NCI-H2107 treated with DMSO at 0.1 percent for 48 hours (cell line): ENCODE measurements at regions not wholly inside any gene's neighbourhood (a gene's known extent, or its start where the extent isn't known, plus 50 kb on each side); places are given as distances from the start of the nearest gene placed in this dataset.
"Not testable (repeated sequence)": the region's sequence is repeated elsewhere in the genome, so short reads cannot be mapped to it uniquely, and the experiment has no call there.

Experiments
- DNase-seq: peaks from one replicate; lab custom pipeline; 2025; ENCODE audit not compliant: unreplicated experiment; lab: John Stamatoyannopoulos, UW

DNA sequence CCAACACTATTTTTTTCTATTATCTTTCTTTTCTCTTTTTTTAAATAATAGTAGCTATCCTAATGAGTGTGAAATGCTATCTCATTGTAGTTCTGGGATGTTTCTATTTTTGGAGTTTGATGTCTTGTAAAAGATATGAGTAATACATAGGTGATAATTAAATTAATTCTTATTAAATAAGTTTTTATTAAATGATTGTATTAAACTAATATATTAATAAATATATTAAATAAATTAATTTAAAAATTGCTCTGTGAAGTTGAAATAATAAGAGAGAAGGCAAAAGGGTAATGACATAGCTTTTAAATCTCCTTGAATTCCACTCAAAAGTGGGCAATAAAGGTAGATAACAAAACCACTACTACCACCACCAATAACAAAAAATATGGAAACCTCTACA is 230.2 kb upstream of the SSTR1 start:
- no peak for DNase-seq

DNA sequence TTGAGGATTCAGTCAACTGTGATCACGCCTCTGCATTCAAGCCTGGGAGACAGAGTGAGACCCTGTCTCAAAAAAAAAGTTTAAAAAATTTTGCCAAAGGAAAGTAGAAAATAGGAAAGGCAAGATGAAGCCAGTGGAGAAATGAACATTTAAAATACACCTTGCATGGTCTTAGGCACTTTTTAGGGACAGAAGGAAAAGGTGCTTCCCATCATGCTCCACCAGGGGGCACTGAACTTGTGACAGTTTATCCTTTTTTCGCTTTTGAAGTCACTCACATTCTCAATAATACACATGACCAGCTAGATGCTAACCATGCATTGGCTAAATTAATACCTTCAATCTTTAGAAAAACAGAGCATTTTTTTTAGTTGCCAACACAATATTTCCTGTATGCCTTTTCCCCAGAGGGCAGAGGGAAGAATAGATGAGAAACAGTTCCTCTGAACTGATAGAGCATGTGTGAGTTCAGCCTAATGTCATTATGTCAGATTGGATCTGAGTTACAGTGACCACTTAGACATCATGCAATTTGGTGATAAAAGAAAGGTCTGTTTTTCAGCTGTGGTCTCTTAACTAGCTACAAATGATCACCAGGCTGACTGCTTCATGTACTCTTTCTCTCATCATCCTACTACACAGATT is 221.8 kb upstream of the SSTR1 start:
- DNase-seq, result no peak

DNA sequence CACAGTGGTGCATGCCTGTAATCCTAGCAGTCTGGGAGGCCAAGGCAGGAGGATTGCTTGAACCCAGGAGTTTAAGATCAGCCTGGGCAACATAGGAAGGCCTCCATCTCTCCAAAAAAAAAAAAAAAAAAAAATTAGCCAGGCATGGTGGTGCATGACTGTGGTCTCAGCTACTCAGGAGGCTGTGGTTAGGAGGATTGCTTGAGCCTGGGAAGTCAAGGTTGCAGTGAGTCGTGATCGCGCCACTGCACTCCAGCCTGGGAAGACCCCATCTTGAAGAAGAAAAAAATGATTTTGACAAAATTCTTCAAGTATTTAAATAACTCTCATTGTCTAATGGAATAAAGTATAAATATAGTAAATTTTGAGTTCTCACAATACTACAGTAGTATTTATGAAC is 219.2 kb upstream of the SSTR1 start:
- DNase-seq, result no peak

DNA sequence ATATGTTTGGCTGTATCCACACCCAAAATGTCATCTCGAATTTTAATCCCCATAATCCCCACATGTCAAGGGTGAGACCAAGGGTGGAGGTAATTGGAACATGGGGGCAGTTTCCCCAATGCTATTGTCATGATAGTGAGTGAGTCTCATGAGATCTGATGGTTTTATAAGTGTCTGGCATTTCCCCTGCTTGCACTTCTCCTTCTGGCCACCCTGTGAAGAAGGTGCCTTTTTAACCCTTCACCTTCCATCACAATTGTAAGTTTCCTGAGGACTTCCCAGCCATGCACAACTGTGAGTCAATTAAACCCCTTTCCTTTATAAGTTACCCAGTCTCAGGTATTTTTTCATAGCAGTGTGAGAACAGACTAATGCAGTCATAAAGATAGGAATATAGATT is 216.7 kb upstream of the SSTR1 start:
- no peak for DNase-seq

DNA sequence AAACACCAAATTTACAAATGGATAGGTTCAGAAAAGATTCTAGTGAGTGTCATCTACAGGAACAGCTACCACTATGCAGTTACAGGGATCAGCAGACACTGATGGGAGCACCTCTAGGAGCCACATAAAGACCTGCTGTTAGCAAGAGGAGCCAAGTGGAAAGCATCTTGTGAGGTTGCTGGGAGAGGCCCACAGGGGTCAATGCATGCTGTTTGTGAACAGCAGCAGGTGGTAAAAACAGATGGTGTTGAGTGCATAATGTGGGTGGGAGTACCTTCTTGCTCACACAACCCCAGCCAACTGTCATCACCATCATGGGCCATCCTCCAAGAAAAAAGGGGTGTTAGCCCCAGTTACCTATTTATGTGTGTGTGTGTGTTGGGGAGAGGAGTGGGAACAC is 215.2 kb upstream of the SSTR1 start:
- DNase-seq, result no peak

DNA sequence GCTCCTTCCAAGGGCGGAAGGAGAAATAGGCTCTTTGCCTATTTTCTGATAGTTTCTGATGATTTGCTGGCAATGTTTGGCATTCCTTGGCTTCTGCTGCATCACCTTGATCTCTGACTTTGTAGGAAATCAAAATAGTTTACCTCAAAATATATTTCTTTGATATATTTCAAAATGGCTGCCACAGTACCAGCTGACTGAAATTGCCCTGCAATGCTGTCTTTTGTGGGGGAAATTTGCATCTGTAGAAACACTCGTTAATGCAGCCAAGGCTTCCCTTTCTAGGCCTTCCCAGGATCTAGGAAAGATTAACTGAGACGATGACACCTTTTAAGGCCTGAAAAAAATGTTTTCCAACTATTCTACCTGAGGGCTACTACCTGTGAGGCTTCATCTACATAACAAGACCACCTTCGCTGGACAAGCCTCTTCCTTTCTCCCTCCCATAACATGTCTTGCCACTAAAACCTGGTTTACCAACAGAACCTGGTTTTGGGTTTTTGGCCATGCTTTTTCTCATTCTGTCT is 212.8 kb upstream of the SSTR1 start:
- no peak for DNase-seq

DNA sequence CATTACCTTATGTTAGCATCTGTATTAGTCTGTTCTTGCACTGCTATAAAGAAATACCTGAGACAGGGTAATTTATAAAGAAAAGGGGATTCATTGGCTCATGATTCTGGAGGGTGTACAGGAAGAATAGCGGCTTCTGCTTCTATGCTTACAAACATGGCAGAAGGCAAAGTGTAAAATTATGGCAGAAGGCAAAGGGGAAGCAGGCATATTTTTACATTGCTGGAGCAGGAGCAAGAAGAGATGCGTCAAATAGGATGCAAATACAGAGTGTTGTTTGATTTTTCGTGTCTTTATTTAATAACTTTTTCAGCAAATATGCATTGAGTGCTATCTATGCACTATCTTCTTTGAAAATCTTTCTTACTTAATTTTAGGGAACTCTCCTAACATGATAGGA is 210.7 kb upstream of the SSTR1 start:
- DNase-seq, result no peak

DNA sequence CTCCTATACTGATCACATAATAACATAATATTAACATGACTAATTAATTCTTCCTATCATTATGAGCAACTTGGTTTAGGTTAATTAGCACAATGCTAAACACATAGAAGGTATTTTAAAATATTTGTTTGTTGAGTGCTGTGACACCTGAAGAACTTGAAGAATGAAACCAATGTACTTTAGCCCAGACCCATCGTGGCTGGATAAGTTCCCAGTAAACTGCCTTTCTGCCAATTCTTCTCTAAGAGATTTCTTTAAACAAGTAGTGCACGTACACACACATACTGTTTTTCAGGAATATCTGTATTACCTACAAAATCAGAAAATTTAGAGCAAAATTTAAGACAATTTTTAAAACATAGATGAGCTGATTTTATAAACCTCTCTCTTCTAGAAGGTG is 207.4 kb upstream of the SSTR1 start:
- DNase-seq, result no peak

DNA sequence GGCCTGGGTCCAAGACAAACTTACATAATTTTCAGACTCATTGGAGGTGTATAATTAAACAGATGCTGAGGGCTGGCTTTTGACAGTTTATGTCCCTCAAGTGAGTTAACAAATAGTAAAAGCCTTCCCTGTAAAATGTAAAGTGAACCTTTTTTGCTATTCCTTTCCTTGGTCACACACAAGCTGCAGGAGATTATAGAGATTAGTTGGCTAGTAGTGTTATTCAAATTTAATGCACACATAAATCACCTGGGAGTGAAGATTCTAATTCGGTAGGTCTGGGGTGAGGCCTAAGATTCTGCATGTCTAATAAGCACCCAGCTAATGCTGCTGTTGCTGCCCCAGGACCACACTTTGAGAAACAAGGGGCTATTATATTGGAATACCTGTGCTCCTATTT is 206.2 kb upstream of the SSTR1 start:
- no peak for DNase-seq

DNA sequence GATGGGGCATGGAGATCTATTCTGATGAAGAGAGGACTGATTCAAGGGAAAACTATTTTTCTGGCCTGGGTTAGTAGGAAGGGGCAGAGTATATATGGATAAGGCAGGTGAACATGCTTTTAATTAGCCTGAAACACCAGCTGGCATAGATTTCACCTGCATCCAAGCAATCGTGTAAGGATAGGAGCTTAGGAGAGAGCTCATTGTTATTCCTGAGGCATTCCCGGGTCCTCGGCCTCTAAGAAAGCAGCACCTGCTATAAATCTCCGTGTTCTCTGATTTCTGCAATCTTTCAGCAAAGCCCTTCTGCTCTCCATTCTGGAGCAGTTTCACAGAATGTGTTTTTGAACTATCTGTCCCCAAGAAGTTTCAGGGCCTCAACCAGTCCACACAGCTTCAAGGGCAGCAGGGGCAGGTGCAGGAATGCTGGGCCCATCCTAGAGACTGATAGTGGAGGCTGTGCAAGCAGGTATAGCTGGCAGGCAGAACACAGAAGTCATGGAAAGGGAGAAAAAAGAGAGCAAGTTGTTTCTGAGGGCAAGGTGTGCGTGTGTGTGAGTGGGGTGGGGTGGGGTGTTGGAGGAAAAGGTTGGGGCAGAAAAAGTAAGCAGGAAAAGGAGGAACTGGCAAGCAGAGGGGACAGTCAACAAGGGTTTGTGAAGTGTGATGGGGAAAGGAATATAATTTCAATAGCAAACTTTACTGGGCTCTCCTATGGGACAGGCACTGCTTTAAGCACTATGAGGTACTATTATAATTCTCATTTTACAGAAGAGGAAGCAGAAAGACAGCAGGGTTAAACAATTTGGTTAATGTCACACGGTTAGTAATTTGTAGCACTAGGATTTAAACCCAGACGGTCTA is 203.7 kb upstream of the SSTR1 start:
- DNase-seq, result no peak

DNA sequence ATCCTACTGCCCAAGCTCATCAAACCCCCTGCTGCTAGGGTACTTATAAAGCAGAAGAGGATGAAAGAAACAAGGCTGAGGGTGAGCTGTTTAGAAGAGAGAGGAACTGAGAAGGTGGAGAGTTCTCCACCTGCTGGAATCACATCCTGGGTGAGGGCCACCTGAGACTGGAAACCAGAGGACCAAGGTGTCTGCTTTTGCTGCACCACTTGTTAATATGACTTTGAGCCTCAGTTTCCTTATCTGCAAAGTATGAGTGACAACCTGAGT is 203.2 kb upstream of the SSTR1 start:
- DNase-seq, result no peak

DNA sequence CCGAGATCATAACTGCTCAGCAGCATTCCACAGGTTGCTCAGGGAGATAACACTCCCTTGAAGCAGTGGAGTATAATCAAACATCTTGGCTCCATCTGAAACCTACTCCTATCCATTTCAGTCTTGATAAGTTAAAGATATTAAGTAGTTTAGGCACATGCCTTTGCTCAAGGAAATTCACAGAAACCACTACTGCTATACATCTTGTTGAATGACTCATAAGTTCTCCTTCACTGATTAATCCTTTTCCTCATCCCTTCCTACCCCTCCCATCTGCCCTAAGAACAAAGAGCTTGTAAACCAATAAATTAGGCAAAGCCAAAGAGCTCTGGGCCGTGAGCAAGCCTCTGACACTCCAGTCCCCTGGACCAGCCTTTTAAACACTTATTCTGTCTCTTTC is 196.5 kb upstream of the SSTR1 start:
- not testable (repeated sequence) for DNase-seq

DNA sequence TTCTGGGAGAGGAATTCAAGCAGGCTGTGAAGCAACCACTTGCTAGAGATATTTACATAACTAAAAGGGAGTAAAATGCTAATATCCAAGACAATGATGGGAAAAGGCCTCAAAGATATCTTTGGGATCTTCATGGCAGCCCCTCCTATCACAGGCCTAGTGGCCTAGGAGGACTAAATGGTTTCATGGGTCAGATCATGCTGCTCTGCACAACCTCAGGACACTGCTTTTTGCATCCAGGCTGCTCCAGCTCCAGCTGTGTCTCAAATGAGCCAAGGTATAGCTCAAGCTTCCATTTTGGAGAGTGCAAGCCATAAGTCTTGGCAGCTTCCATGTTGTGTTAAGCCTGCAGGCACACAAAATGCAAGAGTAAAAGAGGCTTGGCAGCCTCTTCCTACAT is 195.6 kb upstream of the SSTR1 start:
- DNase-seq, result no peak

DNA sequence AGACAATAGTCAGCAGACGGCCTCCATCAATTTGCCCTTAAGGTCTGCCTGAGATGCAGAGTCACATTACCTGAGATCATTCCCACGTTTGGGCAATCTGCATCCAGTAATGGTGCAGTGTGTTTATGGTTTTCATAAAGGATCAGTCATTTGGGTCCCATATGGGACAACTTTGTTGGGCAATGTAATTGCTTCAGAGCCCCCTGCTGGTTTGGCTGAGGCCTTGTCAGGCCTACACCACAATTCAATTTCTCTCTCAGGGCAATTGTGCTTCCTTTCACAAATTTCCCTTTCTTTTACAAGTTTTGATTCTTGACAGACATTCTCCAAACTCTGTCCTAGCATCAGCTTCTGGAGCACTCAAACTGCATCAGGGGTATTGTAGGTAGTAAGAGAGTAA is 191.2 kb upstream of the SSTR1 start:
- no peak for DNase-seq

DNA sequence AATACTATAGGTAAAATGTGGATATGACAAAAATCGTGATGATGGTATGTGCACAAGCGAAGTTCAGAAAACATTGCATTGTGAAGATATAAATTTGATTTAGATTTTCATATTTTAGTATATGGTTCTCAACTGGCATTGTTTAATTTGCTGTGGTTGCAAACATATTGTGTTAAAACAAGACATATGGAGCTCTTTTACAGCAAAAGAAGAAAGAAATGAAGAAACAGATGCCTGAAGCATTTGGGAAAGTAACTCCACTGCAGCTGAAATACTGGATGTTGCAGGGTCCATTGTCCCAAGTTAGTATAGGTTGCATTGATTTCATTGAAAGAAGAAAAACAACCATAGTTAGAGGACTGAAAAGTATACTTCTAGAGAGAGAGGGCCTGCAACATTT is 185.8 kb upstream of the SSTR1 start:
- DNase-seq, result no peak

DNA sequence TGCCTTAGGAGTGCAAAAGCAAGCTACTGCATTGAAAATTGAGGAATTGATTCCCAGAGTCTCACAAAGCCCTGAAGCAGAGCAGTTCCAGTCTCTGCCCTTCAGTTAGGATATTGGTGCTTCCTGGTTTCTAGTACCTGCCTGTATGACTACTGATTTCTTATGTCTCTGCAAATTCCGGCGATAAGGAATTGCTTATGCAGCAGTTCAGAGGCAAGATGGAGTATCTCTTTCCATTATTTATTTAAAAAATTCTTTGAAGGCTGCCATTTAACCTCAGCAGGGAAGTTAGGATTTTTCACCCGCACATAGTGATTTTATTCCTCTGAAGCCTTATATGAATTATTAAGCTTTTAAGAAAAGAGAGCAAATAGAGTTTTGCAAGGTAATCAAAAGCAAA is 184.9 kb upstream of the SSTR1 start:
- DNase-seq, result no peak

DNA sequence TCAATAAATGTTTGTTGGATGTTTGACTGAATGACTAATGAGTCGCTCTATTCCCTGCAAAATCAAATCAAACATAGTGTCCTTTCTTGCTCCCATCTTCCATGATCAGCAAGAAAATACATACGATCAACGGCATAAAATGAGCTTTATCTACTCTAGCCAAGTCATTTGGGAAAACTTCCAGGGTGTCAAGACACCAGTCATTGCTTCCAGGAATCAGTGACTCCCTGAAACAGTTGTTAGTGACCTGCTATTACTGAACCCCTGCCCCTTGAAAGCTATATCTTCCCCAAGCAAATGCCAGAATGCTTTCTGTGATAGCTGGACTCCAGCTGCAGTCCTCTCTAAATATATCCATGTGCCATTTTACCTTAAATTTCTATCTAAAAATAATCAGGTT is 169.5 kb upstream of the SSTR1 start:
- DNase-seq, result no peak

DNA sequence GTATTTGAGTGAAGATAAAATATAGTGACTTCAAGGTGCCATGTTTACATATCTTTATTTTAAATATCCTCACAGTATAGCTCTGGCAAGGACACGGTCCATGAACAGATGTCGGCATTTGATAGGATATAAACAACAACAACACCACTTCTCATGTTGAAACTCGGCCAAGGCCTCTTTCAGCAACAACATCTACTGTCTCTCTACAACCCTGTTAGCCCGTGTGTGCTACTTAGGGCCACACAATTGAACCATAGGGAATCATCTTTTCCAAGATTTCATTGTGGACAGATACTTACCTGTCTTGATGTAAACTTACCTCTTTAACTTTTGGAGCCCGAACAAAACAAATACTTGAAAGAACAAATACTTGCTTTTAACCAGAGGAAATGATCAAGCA is 168.7 kb upstream of the SSTR1 start:
- no peak for DNase-seq

DNA sequence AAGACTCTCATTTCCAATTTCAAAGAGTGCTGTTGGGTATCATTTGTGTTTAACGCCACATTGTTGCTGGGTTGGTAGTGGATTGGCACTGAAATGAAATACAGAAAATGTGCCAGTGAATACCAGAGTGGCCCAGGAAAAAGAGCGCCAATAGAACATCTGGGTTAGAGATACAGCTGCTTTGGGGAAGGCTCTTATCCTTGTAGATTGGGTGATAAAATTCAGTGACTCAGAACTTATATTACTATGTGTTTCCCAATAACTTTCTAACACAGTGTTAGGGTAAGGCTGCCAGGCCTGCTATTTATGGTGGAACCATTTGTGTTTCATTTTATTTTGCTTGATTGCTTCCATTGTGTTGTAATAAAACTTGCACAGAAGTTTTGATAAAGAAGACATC is 168.2 kb upstream of the SSTR1 start:
- no peak for DNase-seq

DNA sequence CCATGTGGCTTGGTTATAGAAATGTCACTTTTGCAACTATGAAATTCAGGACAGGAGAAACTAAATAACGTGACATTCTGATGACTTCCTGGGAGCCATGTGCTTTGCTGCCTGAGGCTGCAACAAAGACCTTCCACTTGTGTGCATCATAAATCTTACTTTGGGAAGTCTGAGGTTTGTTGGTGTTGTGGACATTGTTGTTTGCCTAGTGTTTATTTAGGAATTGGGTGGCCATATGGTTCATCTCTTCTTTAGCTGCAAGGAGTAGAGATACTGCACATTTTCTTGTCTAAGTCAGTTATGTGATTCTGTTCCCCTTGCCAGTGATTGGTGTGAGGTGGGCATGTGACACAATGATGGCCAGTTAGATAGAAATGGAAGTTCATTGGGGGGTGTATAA is 167.3 kb upstream of the SSTR1 start:
- no peak for DNase-seq

DNA sequence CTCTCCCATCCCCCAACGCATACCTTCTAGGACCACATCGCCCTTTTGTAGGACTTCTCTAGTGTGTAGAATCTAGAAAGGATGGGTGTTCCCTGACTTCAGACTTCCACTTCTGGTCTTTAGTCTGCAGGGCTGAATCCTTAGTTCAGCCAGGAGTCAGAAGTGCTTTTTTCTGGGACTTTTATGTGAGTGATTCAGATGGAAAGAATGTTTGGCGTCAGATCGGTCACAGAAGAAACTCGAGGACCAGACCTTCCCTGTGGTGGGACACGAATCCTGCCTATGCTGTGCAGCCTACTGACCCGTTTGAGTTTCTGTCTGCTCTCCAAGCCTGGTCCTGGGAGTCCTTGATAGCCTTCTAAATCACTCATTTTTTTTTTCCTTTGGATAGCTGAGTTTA is 165.4 kb upstream of the SSTR1 start:
- DNase-seq, result no peak

DNA sequence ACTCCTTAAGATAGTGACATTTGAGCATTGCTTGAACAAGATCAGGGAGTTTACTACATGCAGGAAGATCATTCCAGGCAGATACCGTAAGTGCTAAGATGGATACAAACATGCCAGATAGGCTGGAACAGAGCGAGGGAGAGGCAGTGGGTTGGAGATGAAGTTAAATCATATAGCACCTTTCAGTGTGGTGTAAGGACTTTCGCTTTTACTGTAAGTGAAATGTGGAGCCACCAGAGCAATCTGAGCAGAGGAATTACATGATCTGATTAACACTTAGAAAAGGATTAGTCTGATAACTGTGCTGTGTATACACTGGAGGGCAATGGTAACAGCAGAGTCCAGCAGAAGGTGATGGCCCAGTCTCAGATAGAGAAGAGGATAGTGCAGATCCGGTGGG is 163.0 kb upstream of the SSTR1 start:
- no peak for DNase-seq

DNA sequence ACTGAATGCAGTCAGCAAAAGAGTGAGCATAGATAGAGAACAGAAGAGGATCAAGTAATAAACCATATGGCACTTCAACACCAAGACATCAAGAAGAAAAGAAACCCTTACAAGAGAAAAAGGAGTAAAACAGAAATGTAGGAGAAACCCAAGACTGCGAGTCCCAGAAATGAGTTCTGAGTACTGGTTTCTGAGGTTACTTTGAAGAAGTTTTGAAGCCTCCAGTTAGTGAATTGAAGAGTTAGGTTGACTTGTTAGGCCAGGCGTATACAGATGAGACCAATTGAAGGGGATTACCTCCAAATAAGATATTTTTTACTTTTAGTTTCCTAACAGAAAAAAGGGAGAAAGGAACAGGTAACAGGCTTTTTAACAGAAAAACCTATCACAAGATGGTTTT is 162.2 kb upstream of the SSTR1 start:
- no peak for DNase-seq
